ENCODE measurements at regions not wholly inside any gene's neighbourhood (a gene's known extent, or its start where the extent isn't known, plus 50 kb on each side); places are given as distances from the start of the nearest gene placed in this dataset.

DNA sequence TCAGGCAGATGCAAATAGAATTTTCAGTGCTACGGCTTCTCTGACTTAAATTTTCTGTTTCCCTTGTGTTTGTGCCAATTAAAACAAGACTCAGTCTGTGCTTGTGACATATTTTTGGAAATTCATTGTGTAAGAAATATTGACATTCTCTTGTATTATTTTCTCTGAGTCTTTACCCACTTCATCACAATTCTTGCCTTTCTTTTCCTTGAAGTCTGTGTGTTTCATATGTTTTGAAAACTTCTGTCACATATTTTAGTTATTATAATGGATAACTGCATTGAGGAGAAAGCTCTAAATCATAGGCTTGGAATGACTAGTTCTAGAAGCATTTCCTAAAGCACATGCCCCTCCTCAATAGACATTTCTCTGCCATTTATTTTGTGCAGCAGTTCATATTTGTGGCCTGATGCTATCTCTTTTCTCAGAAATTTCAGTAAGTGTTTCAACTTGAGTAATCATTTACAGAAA is 206.6 kb downstream of the PALM2AKAP2 start:
- FAIRE-seq (peak; percentile 96), DNase-seq (ENCODE audit: low read depth, low spot score) (peak; percentile 95)
- Histone ChIP-seq H3K36me3 (ENCODE audit: control insufficient read depth in 2 of 2, extremely low read depth in 1 of 2, insufficient read depth in 2 of 2, low read length in 2 of 2) (no peaks in the 10 kb centered on the region), H3K4me3 (replicated peaks in 1 of 3; ENCODE audit: insufficient read depth in 1 of 3, low read depth in 1 of 3, low read length in 3 of 3) (peak overlapping the region in 1 of 3 experiments; percentile 10), H3K4me1 (ENCODE audit: control insufficient read depth, extremely low read depth, insufficient read depth, low read length) (peaks cover 22% of the 10 kb centered on the region), H3K27ac (ENCODE audit: insufficient read depth, low read depth, low read length) (peak overlapping the region; percentile 93), H3K27me3 (ENCODE audit: control insufficient read depth in 2 of 2, insufficient read depth in 2 of 2, low read length in 2 of 2) (no peaks in the 10 kb centered on the region), H3K9me1 (replicated peaks; ENCODE audit: control insufficient read depth, extremely low read depth, insufficient read depth, low read length) (no peaks in the 10 kb centered on the region), H4K20me1 (replicated peaks; ENCODE audit: control insufficient read depth, extremely low read depth, insufficient read depth, low read length) (no peaks in the 10 kb centered on the region), H3K79me2 (ENCODE audit: control insufficient read depth, insufficient read depth, low read length) (no peaks in the 10 kb centered on the region), H2AFZ (ENCODE audit: low read depth, low read length) (peak overlapping the region; percentile 36), H3K4me2 (ENCODE audit: insufficient read depth, low read length) (peak overlapping the region; percentile 84), H3K9me3 (replicated peaks; ENCODE audit: control insufficient read depth, insufficient read depth, low read length) (no peaks in the 10 kb centered on the region), H3K9ac (replicated peaks; ENCODE audit: extremely low read depth, insufficient read depth, low read length) (peak overlapping the region; percentile 87)
- intact Hi-C loops (cut with micrococcal nuclease) (loop anchor here (1.0 to 5.0 kb wide), 8 partner anchors 17 to 141 kb away; no protein-coding TSS in a partner anchor), dilution Hi-C loops (cut with MboI; ENCODE audit: extremely low pct_ligation_motif_present, low sequenced_read_pairs) (no loop called here)
- POLR2A ChIA-PET, result interaction anchor here (1.2 to 1.7 kb wide), 3 partner anchors 63 to 79 kb away, joined by 3 to 5 read pairs (median 5); no protein-coding TSS in a partner anchor
- peak; percentile 94 for TF ChIP-seq JUN (IDR thresholded peaks at IDR 0.05; ENCODE audit: borderline replicate concordance, insufficient read depth, insufficient read length, low read depth)
- TF ChIP-seq, protein P1, sequence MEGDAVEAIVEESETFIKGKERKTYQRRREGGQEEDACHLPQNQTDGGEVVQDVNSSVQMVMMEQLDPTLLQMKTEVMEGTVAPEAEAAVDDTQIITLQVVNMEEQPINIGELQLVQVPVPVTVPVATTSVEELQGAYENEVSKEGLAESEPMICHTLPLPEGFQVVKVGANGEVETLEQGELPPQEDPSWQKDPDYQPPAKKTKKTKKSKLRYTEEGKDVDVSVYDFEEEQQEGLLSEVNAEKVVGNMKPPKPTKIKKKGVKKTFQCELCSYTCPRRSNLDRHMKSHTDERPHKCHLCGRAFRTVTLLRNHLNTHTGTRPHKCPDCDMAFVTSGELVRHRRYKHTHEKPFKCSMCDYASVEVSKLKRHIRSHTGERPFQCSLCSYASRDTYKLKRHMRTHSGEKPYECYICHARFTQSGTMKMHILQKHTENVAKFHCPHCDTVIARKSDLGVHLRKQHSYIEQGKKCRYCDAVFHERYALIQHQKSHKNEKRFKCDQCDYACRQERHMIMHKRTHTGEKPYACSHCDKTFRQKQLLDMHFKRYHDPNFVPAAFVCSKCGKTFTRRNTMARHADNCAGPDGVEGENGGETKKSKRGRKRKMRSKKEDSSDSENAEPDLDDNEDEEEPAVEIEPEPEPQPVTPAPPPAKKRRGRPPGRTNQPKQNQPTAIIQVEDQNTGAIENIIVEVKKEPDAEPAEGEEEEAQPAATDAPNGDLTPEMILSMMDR (IDR thresholded peaks at IDR 0.05; ENCODE audit: extremely low read depth in 1 of 2, insufficient read depth in 1 of 2, low read depth in 1 of 2, low read length in 2 of 2), result no peak
- no peak for TF ChIP-seq POLR2A (IDR thresholded peaks at IDR 0.05; ENCODE audit: low read depth, low read length)
- TF ChIP-seq, protein P2, sequence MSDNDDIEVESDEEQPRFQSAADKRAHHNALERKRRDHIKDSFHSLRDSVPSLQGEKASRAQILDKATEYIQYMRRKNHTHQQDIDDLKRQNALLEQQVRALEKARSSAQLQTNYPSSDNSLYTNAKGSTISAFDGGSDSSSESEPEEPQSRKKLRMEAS (IDR thresholded peaks at IDR 0.05; ENCODE audit: insufficient read depth, insufficient read length), result no peak
- TF ChIP-seq EZH2 (IDR thresholded peaks at IDR 0.05; ENCODE audit: borderline replicate concordance, low read depth, low read length, severe bottlenecking), result no peak
- no peak for TF ChIP-seq MYC (IDR thresholded peaks at IDR 0.05; ENCODE audit: low read depth, low read length)
- TF ChIP-seq FOS (IDR thresholded peaks at IDR 0.05; ENCODE audit: borderline replicate concordance, insufficient read depth, low read length), result peak; percentile 75
- peak; percentile 90 for TF ChIP-seq GATA2 (IDR thresholded peaks at IDR 0.05; ENCODE audit: insufficient read depth, insufficient read length, low read depth, low read length)
- peak; percentile 76 for TF ChIP-seq POLR2AphosphoS5 (IDR thresholded peaks at IDR 0.05; ENCODE audit: insufficient read depth, low read depth, low read length)
- CTCF ChIA-PET, result interaction anchor here (1.0 to 1.9 kb wide), 8 partner anchors 9 to 83 kb away, joined by 3 to 10 read pairs (median 5); no protein-coding TSS in a partner anchor
- BruUV-seq (replicated peaks), result no TSS peak

Measured in endothelial cell of umbilical vein (primary cell).